Stimulated activated naive CD8-positive, alpha-beta T cell treated with anti-CD3 and anti-CD28 coated beads, Interleukin-15, amount 100 ng/mL, for 72 hours (primary cell): ENCODE measurements at regions not wholly inside any gene's neighbourhood (a gene's known extent, or its start where the extent isn't known, plus 50 kb on each side); places are given as distances from the start of the nearest gene placed in this dataset.
A peak's percentile ranks its signal among the peaks of the same experiment; 100 is the strongest.

Source experiments
- ATAC-seq: fragments of 150-1000 bp; cut with Tn5 transposase; 2 replicates; pipeline ENCODE4 v1.10.0; 2021; ENCODE audit warnings: mild to moderate bottlenecking, moderate library complexity
- DNase-seq, 2 donors: peaks; one replicate each; pipeline ENCODE4 v3.0.0; 2021 to 2022
- H3K27ac Mint-ChIP-seq, 2 donors: one replicate each; pipeline ENCODE4 v1.8.0; 2022; ENCODE audit warnings: mild to moderate bottlenecking in 2 of 2, mixed read lengths in 2 of 2, moderate library complexity in 2 of 2
- H3K27me3 Mint-ChIP-seq: one replicate; pipeline ENCODE4 v1.8.0; 2022; ENCODE audit warnings: mixed read lengths
- H3K4me1 Mint-ChIP-seq: one replicate; pipeline ENCODE4 v1.8.0; 2022; ENCODE audit warnings: mild to moderate bottlenecking, mixed read lengths
- H3K4me3 Mint-ChIP-seq, 2 donors: one replicate each; pipeline ENCODE4 v1.8.0; 2022; ENCODE audit warnings: mild to moderate bottlenecking in 2 of 2, mixed read lengths in 2 of 2, moderate library complexity in 1 of 2
- H3K9me3 Mint-ChIP-seq, 2 donors: one replicate each; pipeline ENCODE4 v1.8.0; 2022; ENCODE audit warnings: mixed read lengths in 2 of 2

GRCh38 chr13:76803831-76804230, 82.4 kb downstream of the KCTD12 start:
- Mint-ChIP-seq H3K9me3 (peaks cover 0 to 14% of the 10 kb centered on the region in 2 donors), H3K4me1 (no peaks in the 10 kb centered on the region), H3K4me3 (no peak overlapping the region), H3K27me3 (no peaks in the 10 kb centered on the region), H3K27ac (peak overlapping the region in 1 of 2 donors; percentile 74)
- no peak for ATAC-seq
- no peak for DNase-seq

- Mint-ChIP-seq H3K4me3 (no peak overlapping the region), H3K27ac (no peak overlapping the region), H3K27me3 (no peaks in the 10 kb centered on the region), H3K9me3 (no peaks in the 10 kb centered on the region), H3K4me1 (no peaks in the 10 kb centered on the region)
- ATAC-seq: no peak
- DNase-seq: no peak
Measured at GRCh38 chr13:76800943-76801342, 85.3 kb downstream of the KCTD12 start.

- no peak for DNase-seq
- Mint-ChIP-seq H3K27ac (no peak overlapping the region), H3K4me3 (no peak overlapping the region), H3K9me3 (no peaks in the 10 kb centered on the region), H3K4me1 (no peaks in the 10 kb centered on the region), H3K27me3 (no peaks in the 10 kb centered on the region)
- no peak for ATAC-seq
Measured at GRCh38 chr13:76799696-76800095, 86.5 kb downstream of the KCTD12 start.

- Mint-ChIP-seq H3K4me3 (no peak overlapping the region), H3K4me1 (no peaks in the 10 kb centered on the region), H3K27ac (no peak overlapping the region), H3K9me3 (no peaks in the 10 kb centered on the region), H3K27me3 (no peaks in the 10 kb centered on the region)
- DNase-seq (no peak), ATAC-seq (no peak)
Measured at GRCh38 chr13:76798037-76798436, 88.2 kb downstream of the KCTD12 start.

- H3K27ac Mint-ChIP-seq: no peak overlapping the region
- H3K27me3 Mint-ChIP-seq: no peaks in the 10 kb centered on the region
- H3K4me3 Mint-ChIP-seq: no peak overlapping the region
- no peaks in the 10 kb centered on the region for H3K4me1 Mint-ChIP-seq
- DNase-seq: no peak
- H3K9me3 Mint-ChIP-seq: no peaks in the 10 kb centered on the region
- ATAC-seq: no peak
Measured at GRCh38 chr13:76797361-76797760, 88.8 kb downstream of the KCTD12 start.

- H3K4me1 Mint-ChIP-seq: no peaks in the 10 kb centered on the region
- no peaks in the 10 kb centered on the region for H3K9me3 Mint-ChIP-seq
- no peak for DNase-seq
- no peak overlapping the region for H3K27ac Mint-ChIP-seq
- no peaks in the 10 kb centered on the region for H3K27me3 Mint-ChIP-seq
- no peak overlapping the region for H3K4me3 Mint-ChIP-seq
- ATAC-seq: no peak
Measured at GRCh38 chr13:76796851-76797250, 89.4 kb downstream of the KCTD12 start.

GRCh38 chr13:76795701-76796695, 90.2 kb downstream of the KCTD12 start:
- H3K27me3 Mint-ChIP-seq: no peaks in the 10 kb centered on the region
- no peak for ATAC-seq
- no peak for DNase-seq
- no peak overlapping the region for H3K27ac Mint-ChIP-seq
- H3K4me1 Mint-ChIP-seq: no peaks in the 10 kb centered on the region
- H3K9me3 Mint-ChIP-seq: no peaks in the 10 kb centered on the region
- H3K4me3 Mint-ChIP-seq: no peak overlapping the region

- no peak for DNase-seq
- no peak overlapping the region for H3K27ac Mint-ChIP-seq
- H3K9me3 Mint-ChIP-seq: no peaks in the 10 kb centered on the region
- no peaks in the 10 kb centered on the region for H3K27me3 Mint-ChIP-seq
- ATAC-seq: no peak
- no peaks in the 10 kb centered on the region for H3K4me1 Mint-ChIP-seq
- no peak overlapping the region for H3K4me3 Mint-ChIP-seq
Measured at GRCh38 chr13:76792731-76793347, 93.4 kb downstream of the KCTD12 start.

GRCh38 chr13:76790980-76791819, 95.0 kb downstream of the KCTD12 start:
- DNase-seq (no peak), ATAC-seq (no peak)
- no peak overlapping the region for H3K4me3 Mint-ChIP-seq
- H3K27ac Mint-ChIP-seq: no peak overlapping the region
- H3K27me3 Mint-ChIP-seq: no peaks in the 10 kb centered on the region
- H3K9me3 Mint-ChIP-seq: no peaks in the 10 kb centered on the region
- H3K4me1 Mint-ChIP-seq: no peaks in the 10 kb centered on the region

GRCh38 chr13:76790526-76790925, 95.7 kb downstream of the KCTD12 start:
- DNase-seq: no peak
- no peak for ATAC-seq
- no peaks in the 10 kb centered on the region for H3K9me3 Mint-ChIP-seq
- H3K27me3 Mint-ChIP-seq: no peaks in the 10 kb centered on the region
- H3K4me3 Mint-ChIP-seq: no peak overlapping the region
- no peak overlapping the region for H3K27ac Mint-ChIP-seq
- H3K4me1 Mint-ChIP-seq: no peaks in the 10 kb centered on the region

GRCh38 chr13:76783798-76784197, 102.4 kb downstream of the KCTD12 start:
- DNase-seq: no peak
- Mint-ChIP-seq H3K27ac (no peak overlapping the region), H3K4me1 (no peaks in the 10 kb centered on the region), H3K9me3 (no peaks in the 10 kb centered on the region), H3K27me3 (no peaks in the 10 kb centered on the region), H3K4me3 (no peak overlapping the region)
- no peak for ATAC-seq

GRCh38 chr13:76778853-76779252, 107.4 kb downstream of the KCTD12 start:
- no peak overlapping the region for H3K4me3 Mint-ChIP-seq
- no peaks in the 10 kb centered on the region for H3K9me3 Mint-ChIP-seq
- H3K27me3 Mint-ChIP-seq: no peaks in the 10 kb centered on the region
- DNase-seq (no peak), ATAC-seq (no peak)
- no peaks in the 10 kb centered on the region for H3K4me1 Mint-ChIP-seq
- no peak overlapping the region for H3K27ac Mint-ChIP-seq

GRCh38 chr13:76777096-76777495, 109.1 kb downstream of the KCTD12 start:
- H3K4me1 Mint-ChIP-seq: no peaks in the 10 kb centered on the region
- ATAC-seq (no peak), DNase-seq (no peak)
- no peak overlapping the region for H3K27ac Mint-ChIP-seq
- H3K4me3 Mint-ChIP-seq: no peak overlapping the region
- no peaks in the 10 kb centered on the region for H3K27me3 Mint-ChIP-seq
- no peaks in the 10 kb centered on the region for H3K9me3 Mint-ChIP-seq

- H3K27me3 Mint-ChIP-seq: no peaks in the 10 kb centered on the region
- H3K4me1 Mint-ChIP-seq: peaks cover 5% of the 10 kb centered on the region
- ATAC-seq (no peak), DNase-seq (no peak)
- no peaks in the 10 kb centered on the region for H3K9me3 Mint-ChIP-seq
- no peak overlapping the region for H3K4me3 Mint-ChIP-seq
- no peak overlapping the region for H3K27ac Mint-ChIP-seq
Measured at GRCh38 chr13:76775088-76775740, 111.0 kb downstream of the KCTD12 start.

GRCh38 chr13:76773448-76774094, 112.6 kb downstream of the KCTD12 start:
- Mint-ChIP-seq H3K4me3 (no peak overlapping the region), H3K27me3 (no peaks in the 10 kb centered on the region), H3K27ac (no peak overlapping the region), H3K4me1 (peaks cover 20% of the 10 kb centered on the region), H3K9me3 (no peaks in the 10 kb centered on the region)
- no peak for DNase-seq
- ATAC-seq: no peak
